Activated T-cell treated with anti-CD3 and anti-CD28 coated beads, Interleukin-2, amount 50 U/mL, for 72 hours (primary cell): ENCODE measurements at regions not wholly inside any gene's neighbourhood (a gene's known extent, or its start where the extent isn't known, plus 50 kb on each side); places are given as distances from the start of the nearest gene placed in this dataset.

Experiments
- ATAC-seq, 2 donors: fragments of 150-1000 bp; cut with Tn5 transposase; replicated peaks in 1 of 2; 2 replicates each; pipeline ENCODE4 v1.10.0; 2021; ENCODE audit warnings: moderate library complexity in 2 of 2, mild to moderate bottlenecking in 1 of 2
- DNase-seq, 2 donors: peaks; one replicate each; pipeline ENCODE4 v3.0.0; 2021 to 2022; ENCODE audit warnings: mixed read lengths in 1 of 2
- H3K27ac Mint-ChIP-seq: one replicate; pipeline ENCODE4 v1.8.0; 2022; ENCODE audit warnings: mild to moderate bottlenecking, moderate library complexity, mixed read lengths
- H3K27me3 Mint-ChIP-seq: one replicate; pipeline ENCODE4 v1.8.0; 2022; ENCODE audit warnings: low read depth, mixed read lengths
- H3K36me3 Mint-ChIP-seq, 2 donors: one replicate each; pipeline ENCODE4 v1.8.0; 2022; ENCODE audit warnings: mixed read lengths in 2 of 2, mild to moderate bottlenecking in 1 of 2; ENCODE audit not compliant: insufficient read depth in 2 of 2
- H3K4me1 Mint-ChIP-seq: one replicate; pipeline ENCODE4 v1.8.0; 2022; ENCODE audit warnings: low read depth, mixed read lengths
- H3K4me3 Mint-ChIP-seq, 2 donors: one replicate each; pipeline ENCODE4 v1.8.0; 2022; ENCODE audit warnings: mild to moderate bottlenecking in 2 of 2, mixed read lengths in 2 of 2, moderate library complexity in 2 of 2
- H3K9me3 Mint-ChIP-seq, 2 donors: one replicate each; pipeline ENCODE4 v1.8.0; 2022; ENCODE audit warnings: mixed read lengths in 2 of 2

GRCh38 chr2:11012131-11012693 is 100.5 kb downstream of the KCNF1 start:
- Mint-ChIP-seq H3K27ac (no peak overlapping the region), H3K27me3 (peaks cover 14% of the 10 kb centered on the region), H3K4me1 (no peaks in the 10 kb centered on the region), H3K9me3 (peaks cover 2 to 13% of the 10 kb centered on the region in 2 donors), H3K4me3 (no peak overlapping the region), H3K36me3 (peaks cover 2 to 4% of the 10 kb centered on the region in 2 donors)
- no peak for ATAC-seq
- no peak for DNase-seq

GRCh38 chr2:11013196-11013595 is 101.5 kb downstream of the KCNF1 start:
- no peak overlapping the region for H3K4me3 Mint-ChIP-seq
- H3K27me3 Mint-ChIP-seq, result peaks cover 21% of the 10 kb centered on the region
- DNase-seq (no peak), ATAC-seq (no peak)
- H3K9me3 Mint-ChIP-seq, result peaks cover 2 to 13% of the 10 kb centered on the region in 2 donors
- no peak overlapping the region for H3K27ac Mint-ChIP-seq
- peaks cover 2 to 4% of the 10 kb centered on the region in 2 donors for H3K36me3 Mint-ChIP-seq
- H3K4me1 Mint-ChIP-seq, result no peaks in the 10 kb centered on the region

GRCh38 chr2:11014026-11014425 is 102.3 kb downstream of the KCNF1 start:
- no peak overlapping the region for H3K4me3 Mint-ChIP-seq
- peaks cover 2 to 13% of the 10 kb centered on the region in 2 donors for H3K9me3 Mint-ChIP-seq
- ATAC-seq, result no peak
- H3K36me3 Mint-ChIP-seq, result peaks cover 2 to 4% of the 10 kb centered on the region in 2 donors
- H3K27me3 Mint-ChIP-seq, result peaks cover 29% of the 10 kb centered on the region
- no peaks in the 10 kb centered on the region for H3K4me1 Mint-ChIP-seq
- H3K27ac Mint-ChIP-seq, result no peak overlapping the region
- no peak for DNase-seq

GRCh38 chr2:11016735-11017388 is 105.1 kb downstream of the KCNF1 start:
- no peak overlapping the region for H3K4me3 Mint-ChIP-seq
- peaks cover 45% of the 10 kb centered on the region for H3K27me3 Mint-ChIP-seq
- no peak for DNase-seq
- H3K4me1 Mint-ChIP-seq, result no peaks in the 10 kb centered on the region
- H3K36me3 Mint-ChIP-seq, result peaks cover 0 to 2% of the 10 kb centered on the region in 2 donors
- peaks cover 0 to 2% of the 10 kb centered on the region in 2 donors for H3K9me3 Mint-ChIP-seq
- H3K27ac Mint-ChIP-seq, result no peak overlapping the region
- ATAC-seq, result no peak

GRCh38 chr2:11017921-11018320 is 106.2 kb downstream of the KCNF1 start:
- Mint-ChIP-seq H3K4me1 (no peaks in the 10 kb centered on the region), H3K27ac (no peak overlapping the region), H3K4me3 (no peak overlapping the region), H3K36me3 (no peaks in the 10 kb centered on the region), H3K9me3 (peaks cover 0 to 2% of the 10 kb centered on the region in 2 donors), H3K27me3 (peaks cover 45% of the 10 kb centered on the region)
- ATAC-seq (no peak), DNase-seq (no peak)

- Mint-ChIP-seq H3K27ac (no peak overlapping the region), H3K9me3 (peaks cover 0 to under 1% of the 10 kb centered on the region in 2 donors), H3K36me3 (no peaks in the 10 kb centered on the region), H3K4me1 (no peaks in the 10 kb centered on the region), H3K27me3 (peaks cover 42% of the 10 kb centered on the region), H3K4me3 (no peak overlapping the region)
- ATAC-seq (no peak), DNase-seq (no peak)
These were observed 107.0 kb downstream of the KCNF1 start for GRCh38 chr2:11018651-11019185.

- no peak overlapping the region for H3K4me3 Mint-ChIP-seq
- H3K9me3 Mint-ChIP-seq, result no peaks in the 10 kb centered on the region
- peaks cover 39% of the 10 kb centered on the region for H3K27me3 Mint-ChIP-seq
- H3K27ac Mint-ChIP-seq, result no peak overlapping the region
- DNase-seq (no peak), ATAC-seq (no peak)
- H3K4me1 Mint-ChIP-seq, result no peaks in the 10 kb centered on the region
- no peaks in the 10 kb centered on the region for H3K36me3 Mint-ChIP-seq
These were observed 107.9 kb downstream of the KCNF1 start for GRCh38 chr2:11019614-11020013.

- ATAC-seq (no peak), DNase-seq (no peak)
- H3K27ac Mint-ChIP-seq, result no peak overlapping the region
These were observed 110.3 kb downstream of the KCNF1 start for GRCh38 chr2:11022064-11022463.

GRCh38 chr2:11022591-11023273 is 111.0 kb downstream of the KCNF1 start:
- Mint-ChIP-seq H3K27me3 (peaks cover 28% of the 10 kb centered on the region), H3K4me3 (no peak overlapping the region), H3K9me3 (no peaks in the 10 kb centered on the region), H3K36me3 (no peaks in the 10 kb centered on the region), H3K4me1 (no peaks in the 10 kb centered on the region), H3K27ac (no peak overlapping the region)
- no peak for ATAC-seq
- no peak for DNase-seq

More at GRCh38 chr2:11022064-11022463, 110.3 kb downstream of the KCNF1 start:
- no peaks in the 10 kb centered on the region for H3K36me3 Mint-ChIP-seq
- peaks cover 31% of the 10 kb centered on the region for H3K27me3 Mint-ChIP-seq
- H3K4me3 Mint-ChIP-seq, result no peak overlapping the region
- H3K4me1 Mint-ChIP-seq, result no peaks in the 10 kb centered on the region
- H3K9me3 Mint-ChIP-seq, result no peaks in the 10 kb centered on the region

GRCh38 chr2:11023326-11024258 is 111.9 kb downstream of the KCNF1 start:
- H3K4me3 Mint-ChIP-seq, result no peak overlapping the region
- no peaks in the 10 kb centered on the region for H3K4me1 Mint-ChIP-seq
- no peaks in the 10 kb centered on the region for H3K9me3 Mint-ChIP-seq

GRCh38 chr2:11024259-11024645 is 112.5 kb downstream of the KCNF1 start:
- Mint-ChIP-seq H3K9me3 (no peaks in the 10 kb centered on the region), H3K27ac (no peak overlapping the region)
- ATAC-seq, result no peak

More at GRCh38 chr2:11023326-11024258, 111.9 kb downstream of the KCNF1 start:
- no peak for ATAC-seq
- Mint-ChIP-seq H3K36me3 (no peaks in the 10 kb centered on the region), H3K27ac (no peak overlapping the region), H3K27me3 (peaks cover 20% of the 10 kb centered on the region)
- no peak for DNase-seq

GRCh38 chr2:11024687-11025086 is 113.0 kb downstream of the KCNF1 start:
- Mint-ChIP-seq H3K36me3 (no peaks in the 10 kb centered on the region), H3K4me1 (no peaks in the 10 kb centered on the region), H3K9me3 (no peaks in the 10 kb centered on the region), H3K27me3 (peaks cover 9% of the 10 kb centered on the region), H3K4me3 (no peak overlapping the region), H3K27ac (no peak overlapping the region)
- DNase-seq (no peak), ATAC-seq (no peak)

More at GRCh38 chr2:11024259-11024645, 112.5 kb downstream of the KCNF1 start:
- no peaks in the 10 kb centered on the region for H3K36me3 Mint-ChIP-seq
- H3K27me3 Mint-ChIP-seq, result peaks cover 13% of the 10 kb centered on the region
- DNase-seq, result no peak
- no peaks in the 10 kb centered on the region for H3K4me1 Mint-ChIP-seq
- H3K4me3 Mint-ChIP-seq, result no peak overlapping the region
